HT1080 (cell line): ENCODE measurements at regions not wholly inside any gene's neighbourhood (a gene's known extent, or its start where the extent isn't known, plus 50 kb on each side); places are given as distances from the start of the nearest gene placed in this dataset.

Experiments used
- DNase-seq: peaks from one replicate; pipeline ENCODE4 v3.0.0-alpha.2; 2015; ENCODE audit warnings: low read depth

DNA sequence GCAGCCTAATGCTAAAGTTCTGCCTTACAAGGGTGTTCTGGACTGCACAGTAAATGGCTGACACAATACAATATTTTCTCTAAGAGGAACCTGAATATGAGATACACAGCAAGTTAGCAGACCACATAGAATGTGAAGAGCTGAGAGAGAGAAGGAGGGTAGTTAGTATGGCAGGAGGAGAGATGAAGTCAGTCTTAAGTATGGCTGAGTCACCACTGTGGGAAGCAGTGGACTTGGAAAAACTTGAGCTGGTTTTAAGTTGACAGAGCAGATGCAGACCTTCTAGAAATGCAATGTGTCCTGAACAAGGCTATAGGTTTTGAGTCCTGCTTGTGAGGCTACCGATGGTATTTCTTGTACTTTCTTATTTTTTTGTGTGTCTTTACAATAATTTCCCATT is 172.5 kb downstream of the SH2D1A start:
- peak; percentile 79 for DNase-seq

- DNase-seq = no peak
These were observed 178.5 kb downstream of the SH2D1A start for GRCh38 chrX:124524852-124525251.

- no peak for DNase-seq
These were observed 183.4 kb downstream of the SH2D1A start for GRCh38 chrX:124529786-124530185.

- no peak for DNase-seq
These were observed 184.4 kb downstream of the SH2D1A start for GRCh38 chrX:124530803-124531202.

DNA sequence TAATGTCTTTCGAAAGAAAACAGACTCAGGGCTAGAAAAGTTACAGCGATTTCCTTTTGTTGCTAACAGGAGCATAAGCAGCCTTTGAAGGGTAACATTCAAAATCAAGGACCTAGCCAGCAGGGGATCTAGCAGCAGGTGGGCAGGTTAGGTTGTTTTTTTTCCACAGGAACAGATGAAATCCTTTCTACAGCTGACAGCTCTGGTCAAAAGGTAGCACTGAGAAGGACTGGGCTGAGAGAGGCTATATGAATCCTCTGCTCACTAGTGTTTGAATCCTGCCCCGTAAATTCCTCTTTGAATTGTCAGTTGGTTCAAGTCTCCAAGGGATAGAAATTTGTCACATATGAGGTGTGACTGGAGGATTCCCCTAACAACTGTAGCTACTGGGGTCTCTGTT is 188.2 kb downstream of the SH2D1A start:
- DNase-seq = no peak

- peak; percentile 32 for DNase-seq
These were observed 194.1 kb downstream of the SH2D1A start for GRCh38 chrX:124540474-124540873.

GRCh38 chrX:124548571-124548970 is 202.2 kb downstream of the SH2D1A start:
- DNase-seq = no peak

- peak; percentile 87 for DNase-seq
These were observed 208.8 kb downstream of the SH2D1A start for GRCh38 chrX:124555036-124555595.

DNA sequence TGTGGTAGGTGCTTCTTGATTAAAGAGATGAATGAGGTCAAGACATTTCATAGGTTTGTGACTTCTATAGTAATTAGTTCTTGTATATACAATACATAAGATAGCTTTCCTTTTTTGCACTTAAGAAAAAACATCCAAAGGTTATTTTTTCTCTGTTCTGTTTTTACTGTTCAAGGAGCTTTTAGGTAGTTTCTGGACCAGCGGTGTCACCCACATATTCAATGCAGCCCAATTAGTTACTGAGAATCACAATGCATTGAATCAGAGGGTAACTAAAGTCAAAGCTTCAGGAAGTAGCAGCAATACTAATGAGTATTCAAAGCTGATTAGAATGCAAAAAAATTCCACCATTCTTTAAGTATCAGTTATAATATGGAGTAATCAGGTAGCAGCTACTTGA is 211.6 kb downstream of the SH2D1A start:
- no peak for DNase-seq

GRCh38 chrX:124573468-124573867 is 227.1 kb downstream of the SH2D1A start:
- peak; percentile 24 for DNase-seq

DNA sequence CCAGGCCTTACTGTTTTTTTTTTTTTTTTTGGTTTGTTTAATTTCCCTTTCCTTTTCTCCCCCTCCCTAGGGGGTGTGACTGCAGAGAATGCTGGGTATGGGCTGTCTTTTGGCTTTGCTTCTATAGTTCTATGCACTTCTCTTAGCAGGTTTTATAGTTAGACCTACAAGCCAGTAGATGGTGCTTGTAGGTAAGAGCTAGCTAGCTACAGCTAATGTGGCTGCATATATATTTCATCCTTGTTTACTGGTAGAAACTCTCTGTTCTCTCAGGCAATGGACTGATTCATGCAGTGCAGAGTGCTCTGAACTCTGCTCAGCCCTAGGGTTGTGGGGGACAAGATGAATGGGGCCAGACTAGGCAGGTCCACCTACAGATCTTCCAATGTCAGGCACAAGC is 246.4 kb downstream of the SH2D1A start:
- no peak for DNase-seq

GRCh38 chrX:124594017-124594651 is 247.8 kb downstream of the SH2D1A start:
- peak; percentile 43 for DNase-seq

DNA sequence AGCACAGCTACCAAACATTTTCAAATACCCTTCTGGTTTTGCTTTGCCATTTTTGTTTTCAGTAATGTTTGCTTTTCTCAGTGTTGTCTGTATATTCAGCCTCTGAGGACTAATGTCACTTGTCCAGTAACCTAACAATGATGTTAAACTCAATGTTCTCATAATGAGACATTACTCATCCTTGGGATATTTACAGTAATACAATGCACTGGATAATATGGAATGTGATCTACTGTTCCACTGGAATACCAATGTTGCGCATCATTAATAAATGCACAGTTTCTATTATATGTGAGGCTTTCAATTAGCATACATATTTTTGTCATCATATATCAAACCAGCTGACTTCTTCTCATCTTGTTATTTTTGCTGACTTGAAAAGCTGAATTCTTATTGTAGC is 259.1 kb downstream of the SH2D1A start:
- DNase-seq = no peak

GRCh38 chrX:124606724-124607123 is 260.4 kb downstream of the SH2D1A start:
- no peak for DNase-seq

DNA sequence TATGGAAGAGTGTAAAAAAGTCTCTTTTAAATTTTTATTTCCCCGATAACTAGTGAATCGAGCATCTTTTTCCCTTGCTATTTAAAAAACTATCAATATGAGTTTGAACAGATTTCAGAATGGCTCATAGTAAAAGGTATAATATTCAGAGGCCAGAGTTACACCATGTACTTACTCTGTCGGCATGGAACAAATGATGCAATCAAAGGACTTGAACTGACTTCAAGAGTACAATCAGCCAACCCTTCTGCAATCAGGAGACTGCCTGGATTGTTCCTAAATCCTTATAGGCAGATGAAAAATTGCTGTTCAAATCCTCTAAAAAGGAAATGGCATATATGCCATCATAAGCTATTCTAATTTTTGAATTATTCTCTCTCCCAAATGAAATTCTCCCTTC is 273.3 kb downstream of the SH2D1A start:
- no peak for DNase-seq

GRCh38 chrX:124634363-124634762 is 288.0 kb downstream of the SH2D1A start:
- DNase-seq = no peak

- no peak for DNase-seq
These were observed 295.6 kb downstream of the SH2D1A start for GRCh38 chrX:124641737-124642491.

DNA sequence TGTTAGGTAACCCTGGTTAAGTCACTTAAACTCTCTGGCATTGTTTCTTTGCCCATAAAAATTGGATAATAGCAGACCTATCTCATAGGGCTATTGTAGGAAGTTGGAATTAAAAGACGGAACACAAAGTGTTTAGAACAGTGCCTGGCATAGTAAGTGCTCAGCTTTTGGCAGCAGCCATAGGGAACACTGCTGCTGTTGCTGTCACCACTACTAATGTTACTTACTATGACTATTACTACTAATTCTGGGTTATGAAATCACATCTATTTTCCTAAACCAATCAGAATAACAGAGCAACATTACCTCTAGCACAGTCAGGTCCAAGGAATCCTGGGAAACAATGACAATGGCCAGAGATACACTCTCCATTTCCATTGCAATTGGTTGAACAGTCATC is 300.0 kb downstream of the SH2D1A start:
- no peak for DNase-seq

GRCh38 chrX:124651031-124651430 is 304.7 kb downstream of the SH2D1A start:
- DNase-seq = no peak

GRCh38 chrX:124665621-124666400 is 319.4 kb downstream of the SH2D1A start:
- DNase-seq = no peak

DNA sequence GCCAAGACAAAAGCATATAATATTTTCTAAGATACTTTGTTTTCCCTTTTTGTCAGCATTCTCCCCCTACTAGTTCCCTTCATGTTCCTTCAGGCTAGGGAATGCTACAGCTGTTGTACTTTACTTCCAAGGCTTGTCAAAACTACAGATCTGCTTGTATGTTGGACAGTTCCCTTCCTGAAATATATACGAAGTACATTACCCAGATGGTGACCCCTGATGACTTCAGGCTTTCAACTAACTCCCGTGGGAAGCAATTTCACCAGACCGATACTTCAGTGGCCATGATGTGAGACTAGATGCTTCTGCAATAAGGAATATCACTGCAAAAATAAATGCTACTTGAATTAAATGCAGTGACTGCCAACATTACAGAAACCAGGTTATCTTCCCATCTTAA is 332.8 kb downstream of the SH2D1A start:
- DNase-seq = no peak

DNA sequence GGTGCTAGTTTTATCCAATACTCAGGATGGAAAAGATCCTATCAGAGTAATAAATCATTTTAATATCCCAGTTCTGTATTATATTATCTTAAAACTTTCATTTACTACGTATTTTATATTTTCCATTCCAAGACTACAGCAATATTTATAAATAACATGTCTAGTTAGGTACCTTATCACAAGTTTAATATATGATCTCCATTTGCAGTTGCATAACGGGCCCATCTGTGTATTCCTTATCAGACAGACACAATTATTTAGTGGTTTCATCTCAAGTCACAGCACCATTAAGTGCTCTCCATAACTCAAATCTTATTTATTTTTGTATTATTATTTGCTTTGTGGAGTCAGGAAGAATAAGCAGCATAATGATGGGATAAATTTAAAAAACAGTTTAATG is 333.9 kb downstream of the SH2D1A start:
- no peak for DNase-seq
